Pancreas (tissue), 10 donors: ENCODE measurements at regions not wholly inside any gene's neighbourhood (a gene's known extent, or its start where the extent isn't known, plus 50 kb on each side); places are given as distances from the start of the nearest gene placed in this dataset.

ENCODE experiments used
- ATAC-seq, 4 donors: fragments of 200-7000 bp; cut with Tn5 transposase; one replicate each; pipeline versions ENCODE4 v1.8.0 to v1.9.1; 2020; ENCODE audit warnings: mild to moderate bottlenecking in 4 of 4, moderate library complexity in 4 of 4
- DNase-seq, 6 donors: peaks; one replicate each; pipeline ENCODE4 v3.0.0-alpha.2; 2020
- FAIRE-seq: peaks from 2 replicates; lab custom pipeline; 2012; peaks lifted over from hg19 to GRCh38; lab: Jason Lieb, UNC
- H3K27ac ChIP-seq, 4 donors: fragments of 200-600 bp; sonication (generic); 1 replicate in 3 of 4; 2 replicates in 1 of 4; pipeline versions ENCODE4 v1.5.0 to v1.8.0; 2020
- H3K27me3 ChIP-seq, 4 donors: fragments of 200-600 bp; one replicate each; pipeline ENCODE4 v1.8.0; 2021
- H3K36me3 ChIP-seq, 3 donors: fragments of 200-600 bp; sonication (generic) in 1 of 3; one replicate each; pipeline versions ENCODE4 v1.5.0 to v1.8.0; 2020 to 2021
- H3K4me1 ChIP-seq, 3 donors: fragments of 200-600 bp; one replicate each; pipeline ENCODE4 v1.8.0; 2021
- H3K4me3 ChIP-seq, 4 donors: fragments of 200-600 bp; sonication (generic) in 2 of 4; one replicate each; pipeline versions ENCODE4 v1.5.0 to v1.8.0; 2020 to 2021
- H3K9me3 ChIP-seq, 4 donors: fragments of 200-600 bp; one replicate each; pipeline ENCODE4 v1.8.0; 2021
- WGBS, 2 donors: extraction: QIAGEN DNeasy Blood & Tissue Kit; methylation state at CpG; one replicate each; pipeline ENCODE4 v1.1.7; 2013; 5-methylcytosine and 5-hydroxymethylcytosine counted together
- intact Hi-C, 3 donors: fragments of 100-400 bp; cut with DNase I; formaldehyde crosslinking; loops; one replicate each; pipeline versions ENCODE4 v1.11.1 to v1.14.2; 2022
- TF ChIP-seq, protein P1 (sequence below), 4 donors: fragments of 200-600 bp; sonication (generic) in 3 of 4; IDR thresholded peaks; one replicate each; pipeline versions ENCODE4 v1.5.0 to v1.8.0; 2021; ENCODE audit warnings: antibody characterized with exemption in 4 of 4
- donor health status: healthy with polysubstance abuse.
- donor health status: DM: no; HTN: no; CAD: no; lungs with moderate emphysema.
- donor health status: DM: no; HTN: no; CAD: no.
- donor health status: control.
- donor health status: control.
- donor health status: Bipolar disorder and iron deficiency.
- donor health status: DM: yes; HTN: yes; CAD: no.
- donor health status: DM: no; HTN: no; CAD: no.
- donor health status: DM: no; HTN: no; CAD: no.
- donor health status: DM: yes; HTN: yes; CAD: no.

- intact Hi-C loops, result no loop called here
- Histone ChIP-seq H3K4me1 (no peaks in the 10 kb centered on the region), H3K27me3 (no peaks in the 10 kb centered on the region), H3K27ac (no peak overlapping the region), H3K4me3 (no peak overlapping the region), H3K9me3 (no peaks in the 10 kb centered on the region), H3K36me3 (no peaks in the 10 kb centered on the region)
- FAIRE-seq, result no peak
- TF ChIP-seq, protein P1, sequence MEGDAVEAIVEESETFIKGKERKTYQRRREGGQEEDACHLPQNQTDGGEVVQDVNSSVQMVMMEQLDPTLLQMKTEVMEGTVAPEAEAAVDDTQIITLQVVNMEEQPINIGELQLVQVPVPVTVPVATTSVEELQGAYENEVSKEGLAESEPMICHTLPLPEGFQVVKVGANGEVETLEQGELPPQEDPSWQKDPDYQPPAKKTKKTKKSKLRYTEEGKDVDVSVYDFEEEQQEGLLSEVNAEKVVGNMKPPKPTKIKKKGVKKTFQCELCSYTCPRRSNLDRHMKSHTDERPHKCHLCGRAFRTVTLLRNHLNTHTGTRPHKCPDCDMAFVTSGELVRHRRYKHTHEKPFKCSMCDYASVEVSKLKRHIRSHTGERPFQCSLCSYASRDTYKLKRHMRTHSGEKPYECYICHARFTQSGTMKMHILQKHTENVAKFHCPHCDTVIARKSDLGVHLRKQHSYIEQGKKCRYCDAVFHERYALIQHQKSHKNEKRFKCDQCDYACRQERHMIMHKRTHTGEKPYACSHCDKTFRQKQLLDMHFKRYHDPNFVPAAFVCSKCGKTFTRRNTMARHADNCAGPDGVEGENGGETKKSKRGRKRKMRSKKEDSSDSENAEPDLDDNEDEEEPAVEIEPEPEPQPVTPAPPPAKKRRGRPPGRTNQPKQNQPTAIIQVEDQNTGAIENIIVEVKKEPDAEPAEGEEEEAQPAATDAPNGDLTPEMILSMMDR (IDR thresholded peaks at IDR 0.05), result no peak
- DNase-seq, result no peak
- ATAC-seq, result no peak
- WGBS, 2 donors, result 58 to 64% methylated on average over 3 of the region's 3 CpGs
These were observed 127.3 kb upstream of the FIGN start for GRCh38 chr2:163863073-163863472.

DNA sequence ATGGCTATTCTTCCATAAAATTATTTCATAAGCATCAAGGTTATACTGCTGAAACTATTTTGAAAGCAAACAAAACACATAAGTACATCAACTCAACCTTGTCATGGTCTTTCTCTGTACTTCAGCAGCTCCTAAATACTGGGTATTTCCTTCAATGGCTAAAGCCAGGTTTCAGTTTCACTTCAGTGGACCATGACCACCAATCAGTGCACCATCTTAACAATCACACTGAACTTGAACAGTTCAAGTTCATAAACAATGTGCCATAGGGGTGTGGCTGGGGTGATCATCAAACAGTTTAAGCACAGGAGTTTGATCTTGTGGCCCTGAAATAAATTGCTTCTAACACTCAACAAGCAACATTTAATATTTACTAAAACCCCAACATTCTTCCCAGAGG is 124.1 kb upstream of the FIGN start:
- Histone ChIP-seq H3K4me3 (no peak overlapping the region), H3K9me3 (no peaks in the 10 kb centered on the region), H3K27me3 (no peaks in the 10 kb centered on the region), H3K36me3 (no peaks in the 10 kb centered on the region), H3K27ac (no peak overlapping the region), H3K4me1 (no peaks in the 10 kb centered on the region)
- ATAC-seq (no peak), DNase-seq (no peak), FAIRE-seq (no peak)
- intact Hi-C loops, result no loop called here
- TF ChIP-seq, protein P1 (IDR thresholded peaks at IDR 0.05), result no peak

DNA sequence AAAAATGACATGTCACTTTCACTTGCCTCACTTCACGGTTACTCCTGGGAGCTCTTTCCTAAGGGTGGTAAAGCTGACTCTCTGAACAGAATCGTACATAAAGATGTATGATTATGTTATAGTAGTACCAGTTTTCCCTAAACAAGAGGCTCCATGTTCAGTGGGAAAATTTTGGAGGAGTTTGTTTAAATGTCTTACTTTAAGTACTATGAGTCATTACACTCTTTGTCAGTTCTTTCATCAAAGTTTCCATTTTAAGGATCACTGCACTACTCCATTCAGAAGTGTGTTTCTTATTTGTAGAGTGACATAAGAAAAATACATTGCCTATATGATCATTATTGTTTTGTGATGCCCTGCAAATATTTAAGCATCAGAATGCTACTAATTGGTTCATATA is 121.1 kb upstream of the FIGN start:
- no peaks in the 10 kb centered on the region for H3K36me3 ChIP-seq
- H3K27ac ChIP-seq, result no peak overlapping the region
- H3K27me3 ChIP-seq, result no peaks in the 10 kb centered on the region
- DNase-seq (no peak), ATAC-seq (no peak), FAIRE-seq (no peak)
- 25 to 42% methylated on average over 2 of the region's 2 CpGs for WGBS, 2 donors
- intact Hi-C loops, result no loop called here
- no peak overlapping the region for H3K4me3 ChIP-seq
- H3K4me1 ChIP-seq, result no peaks in the 10 kb centered on the region
- no peaks in the 10 kb centered on the region for H3K9me3 ChIP-seq
- TF ChIP-seq, protein P1 (IDR thresholded peaks at IDR 0.05), result no peak

DNA sequence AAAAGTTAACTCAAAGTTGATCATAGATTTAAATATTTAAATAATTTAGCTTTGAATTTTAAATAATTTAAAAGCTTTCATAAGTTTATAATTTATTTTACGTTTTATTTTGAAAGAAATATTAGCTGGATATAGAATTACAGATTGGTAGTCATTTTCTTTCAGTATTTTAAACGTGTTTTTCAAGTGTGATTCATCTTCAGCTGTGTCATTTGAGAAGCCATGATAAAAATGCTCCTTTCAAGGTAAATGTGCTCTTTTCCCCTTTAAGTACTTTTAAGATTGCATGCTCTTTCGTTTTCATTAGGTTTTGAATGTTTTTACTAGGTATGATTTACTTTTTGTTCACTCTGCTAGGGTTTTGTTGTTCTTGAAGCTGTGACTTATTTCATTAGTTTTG is 116.8 kb upstream of the FIGN start:
- FAIRE-seq (peak; percentile 68), DNase-seq (no peak), ATAC-seq (no peak)
- H3K9me3 ChIP-seq, result no peaks in the 10 kb centered on the region
- WGBS, 2 donors, result 31 to 42% methylated on average over 3 of the region's 3 CpGs
- no peak overlapping the region for H3K4me3 ChIP-seq
- intact Hi-C loops, result no loop called here
- no peaks in the 10 kb centered on the region for H3K27me3 ChIP-seq
- no peaks in the 10 kb centered on the region for H3K4me1 ChIP-seq
- H3K27ac ChIP-seq, result no peak overlapping the region
- TF ChIP-seq, protein P1 (IDR thresholded peaks at IDR 0.05), result no peak
- H3K36me3 ChIP-seq, result no peaks in the 10 kb centered on the region

DNA sequence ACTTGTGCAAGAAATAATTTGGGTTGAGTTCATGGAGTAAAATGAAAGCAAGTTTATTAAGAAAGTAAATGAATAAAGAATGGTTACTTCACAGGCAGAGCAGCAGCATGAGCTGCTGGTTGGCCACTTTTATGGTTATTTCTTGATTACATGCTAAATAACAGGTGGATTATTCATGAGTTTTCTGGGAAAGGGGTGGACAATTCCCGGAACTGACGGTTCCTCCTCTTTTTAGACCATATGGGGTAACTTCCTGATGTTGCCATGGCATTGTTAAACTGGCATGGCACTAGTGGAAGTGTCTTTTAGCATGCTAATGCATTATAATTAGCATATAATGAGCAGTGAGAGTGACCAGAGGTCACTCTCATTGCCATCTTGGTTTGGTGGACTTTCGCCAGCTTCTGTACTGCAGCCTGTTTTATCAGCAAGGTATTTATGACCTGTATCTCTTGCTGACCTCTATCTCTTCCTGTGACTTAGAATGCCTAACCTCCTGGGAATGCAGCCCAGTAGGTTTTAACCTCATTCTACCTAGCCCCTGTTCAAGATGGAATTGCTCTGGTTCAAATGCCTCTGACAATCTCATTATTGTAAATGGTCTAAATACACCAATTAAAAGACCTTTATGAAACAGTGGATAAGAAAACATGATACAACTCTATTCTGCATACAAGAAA is 114.1 kb upstream of the FIGN start:
- ATAC-seq (no peak), DNase-seq (no peak), FAIRE-seq (no peak)
- WGBS, 2 donors, result 77 to 88% methylated on average over 3 of the region's 3 CpGs
- no peaks in the 10 kb centered on the region for H3K27me3 ChIP-seq
- no peaks in the 10 kb centered on the region for H3K4me1 ChIP-seq
- no peak overlapping the region for H3K27ac ChIP-seq
- intact Hi-C loops, result no loop called here
- H3K4me3 ChIP-seq, result no peak overlapping the region
- H3K36me3 ChIP-seq, result no peaks in the 10 kb centered on the region
- TF ChIP-seq, protein P1 (IDR thresholded peaks at IDR 0.05), result no peak
- H3K9me3 ChIP-seq, result no peaks in the 10 kb centered on the region
